ENCODE measurements at regions not wholly inside any gene's neighbourhood (a gene's known extent, or its start where the extent isn't known, plus 50 kb on each side); places are given as distances from the start of the nearest gene placed in this dataset.

- TF ChIP-seq CTCF (IDR thresholded peaks at IDR 0.05) (no peak), POLR2A (IDR thresholded peaks at IDR 0.05) (no peak)
Observed at GRCh38 chr7:17036584-17036983, 154.8 kb upstream of the AGR3 start.
